Ovary (tissue), 7 donors: ENCODE measurements at regions not wholly inside any gene's neighbourhood (a gene's known extent, or its start where the extent isn't known, plus 50 kb on each side); places are given as distances from the start of the nearest gene placed in this dataset.

ENCODE experiments used
- DNase-seq, 5 donors: peaks; one replicate each; pipeline ENCODE4 v3.0.0-alpha.2; 2019 to 2020
- H3K27ac ChIP-seq, 2 donors: fragments of 200-600 bp; one replicate each; pipeline versions ENCODE4 v1.5.1 to v1.8.0; 2019 to 2022
- H3K27me3 ChIP-seq: fragments of 200-600 bp; one replicate; pipeline ENCODE4 v1.8.0; 2022
- H3K36me3 ChIP-seq: fragments of 200-600 bp; sonication (generic); one replicate; pipeline ENCODE4 v1.5.1; 2019
- H3K4me1 ChIP-seq: one replicate; pipeline ENCODE4 v1.8.1; 2013; ENCODE audit warnings: mild to moderate bottlenecking, moderate library complexity; ENCODE audit not compliant: insufficient read depth
- H3K4me3 ChIP-seq: fragments of 200-600 bp; sonication (generic); one replicate; pipeline ENCODE4 v1.5.1; 2017
- H3K9me3 ChIP-seq, 2 donors: fragments of 200-600 bp in 1 of 2; sonication (generic) in 1 of 2; one replicate each; pipeline versions ENCODE4 v1.5.1 to v1.8.1; 2013 to 2019; ENCODE audit warnings: mild to moderate bottlenecking in 1 of 2, moderate library complexity in 1 of 2
- EP300 ChIP-seq: sonication (generic); formaldehyde crosslinking; IDR thresholded peaks from one replicate; pipeline ENCODE4 v1.6.1; 2017; ENCODE audit warnings: antibody characterized with exemption
- POLR2A ChIP-seq: fragments of 450-650 bp; IDR thresholded peaks from one replicate; pipeline ENCODE4 v1.6.1; 2017; ENCODE audit warnings: antibody characterized with exemption, mild to moderate bottlenecking, moderate library complexity
- WGBS, 3 donors: extraction: QIAGEN DNeasy Blood & Tissue Kit in 1 of 3; methylation state at CpG; one replicate each; pipeline versions ENCODE4 v1.1.5 to v1.1.7; 2013 to 2017; 5-methylcytosine and 5-hydroxymethylcytosine counted together
- intact Hi-C, 4 donors: fragments of 100-400 bp; cut with DNase I; formaldehyde crosslinking; loops; one replicate each; pipeline versions ENCODE4 v1.11.0 to v1.15.1; 2022 to 2023
- TF ChIP-seq, protein P1 (sequence below), 3 donors: fragments of 450-650 bp in 2 of 3; fragments of 200-600 bp in 1 of 3; IDR thresholded peaks; one replicate each; pipeline versions ENCODE4 v1.5.1 to v1.8.0; 2016 to 2022; ENCODE audit warnings: antibody characterized with exemption in 3 of 3, mild to moderate bottlenecking in 1 of 3
- donor health status: DM: no; HTN: no; CAD: no; lungs with moderate emphysema.
- donor health status: DM: no; HTN: no; CAD: no.
- donor health status: Bipolar disorder and iron deficiency.
- donor health status: DM: no; HTN: no; CAD: no.
- donor health status: DM: yes; HTN: yes; CAD: no.

DNA sequence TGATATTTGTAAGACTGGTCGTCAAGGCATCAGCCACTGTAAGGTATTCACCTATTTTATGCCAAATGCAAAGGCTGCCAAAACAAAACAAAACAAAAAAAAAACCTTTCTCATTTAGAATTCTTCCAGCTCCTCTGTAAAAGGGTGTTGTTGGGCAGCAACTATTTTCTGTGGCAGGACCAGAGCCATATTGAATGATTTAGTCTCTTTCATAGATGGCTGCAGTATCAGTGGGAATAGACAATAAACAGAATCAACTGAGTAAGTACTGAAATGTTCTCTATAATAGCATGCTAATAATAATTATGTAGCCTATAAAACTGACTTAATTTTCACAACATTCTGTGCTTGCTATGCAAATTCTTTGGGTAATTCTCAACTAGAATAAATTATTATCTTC lies 389.7 kb upstream of the PABPC4L start:
- no peaks in the 10 kb centered on the region for H3K4me1 ChIP-seq
- H3K4me3 ChIP-seq = no peak overlapping the region
- intact Hi-C loops = no loop called here
- no peak overlapping the region for H3K27ac ChIP-seq
- H3K36me3 ChIP-seq = no peaks in the 10 kb centered on the region
- DNase-seq = no peak
- H3K9me3 ChIP-seq = no peaks in the 10 kb centered on the region
- TF ChIP-seq POLR2A (no peak), EP300 (no peak)
- TF ChIP-seq, protein P1, sequence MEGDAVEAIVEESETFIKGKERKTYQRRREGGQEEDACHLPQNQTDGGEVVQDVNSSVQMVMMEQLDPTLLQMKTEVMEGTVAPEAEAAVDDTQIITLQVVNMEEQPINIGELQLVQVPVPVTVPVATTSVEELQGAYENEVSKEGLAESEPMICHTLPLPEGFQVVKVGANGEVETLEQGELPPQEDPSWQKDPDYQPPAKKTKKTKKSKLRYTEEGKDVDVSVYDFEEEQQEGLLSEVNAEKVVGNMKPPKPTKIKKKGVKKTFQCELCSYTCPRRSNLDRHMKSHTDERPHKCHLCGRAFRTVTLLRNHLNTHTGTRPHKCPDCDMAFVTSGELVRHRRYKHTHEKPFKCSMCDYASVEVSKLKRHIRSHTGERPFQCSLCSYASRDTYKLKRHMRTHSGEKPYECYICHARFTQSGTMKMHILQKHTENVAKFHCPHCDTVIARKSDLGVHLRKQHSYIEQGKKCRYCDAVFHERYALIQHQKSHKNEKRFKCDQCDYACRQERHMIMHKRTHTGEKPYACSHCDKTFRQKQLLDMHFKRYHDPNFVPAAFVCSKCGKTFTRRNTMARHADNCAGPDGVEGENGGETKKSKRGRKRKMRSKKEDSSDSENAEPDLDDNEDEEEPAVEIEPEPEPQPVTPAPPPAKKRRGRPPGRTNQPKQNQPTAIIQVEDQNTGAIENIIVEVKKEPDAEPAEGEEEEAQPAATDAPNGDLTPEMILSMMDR (IDR thresholded peaks at IDR 0.05) = no peak
- no peaks in the 10 kb centered on the region for H3K27me3 ChIP-seq
- 52 to 72% (median 55%) methylated on average over 1 of the region's 1 CpG for WGBS, 3 donors

DNA sequence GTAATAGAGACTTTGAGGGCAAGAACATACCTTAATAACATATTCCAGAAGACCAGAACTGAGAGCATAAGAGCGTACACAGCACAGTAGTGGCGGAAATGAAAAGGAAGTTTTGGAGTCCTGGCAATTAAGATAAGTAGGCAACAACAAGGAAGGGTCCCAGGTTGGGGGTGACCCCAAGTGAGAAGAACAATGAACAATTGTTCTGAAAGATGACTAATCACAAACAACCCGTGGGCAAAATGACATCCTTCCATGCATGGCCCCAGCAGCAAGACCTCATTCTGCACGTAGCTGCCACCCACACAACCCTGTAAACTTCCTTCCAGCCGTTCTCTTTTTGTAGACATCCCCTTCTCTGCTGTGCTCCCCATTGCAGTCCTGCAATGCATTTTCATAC lies 384.4 kb upstream of the PABPC4L start:
- no peak for DNase-seq
- TF ChIP-seq EP300 (no peak), POLR2A (no peak)
- TF ChIP-seq, protein P1 (IDR thresholded peaks at IDR 0.05) = no peak
- no peaks in the 10 kb centered on the region for H3K4me1 ChIP-seq
- no peaks in the 10 kb centered on the region for H3K9me3 ChIP-seq
- intact Hi-C loops = no loop called here
- H3K36me3 ChIP-seq = no peaks in the 10 kb centered on the region
- H3K27me3 ChIP-seq = no peaks in the 10 kb centered on the region
- H3K27ac ChIP-seq = no peak overlapping the region
- 84 to 87% (median 85%) methylated on average over 5 of the region's 5 CpGs for WGBS, 3 donors
- no peak overlapping the region for H3K4me3 ChIP-seq

DNA sequence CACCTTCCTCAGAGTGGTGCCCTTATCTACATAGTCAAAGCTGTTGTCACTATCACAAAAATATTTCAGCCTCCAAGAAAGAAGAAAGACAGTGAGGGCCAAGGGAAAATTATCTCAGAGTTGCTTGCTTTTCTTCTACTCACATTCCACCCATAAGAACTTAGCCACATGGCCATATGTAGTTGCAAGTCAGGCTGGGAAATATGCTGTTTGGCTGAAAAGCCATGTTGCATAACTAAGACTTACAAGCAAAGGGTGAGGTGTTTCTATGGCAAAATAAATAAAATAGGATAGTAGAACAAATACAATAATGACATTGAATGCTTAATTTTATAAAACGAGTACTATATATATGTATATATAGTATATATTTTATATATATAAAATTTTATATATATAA lies 365.9 kb upstream of the PABPC4L start:
- Histone ChIP-seq H3K9me3 (no peaks in the 10 kb centered on the region), H3K4me3 (no peak overlapping the region), H3K36me3 (no peaks in the 10 kb centered on the region), H3K4me1 (no peaks in the 10 kb centered on the region), H3K27me3 (no peaks in the 10 kb centered on the region), H3K27ac (no peak overlapping the region)
- 91 to 95% (median 91%) methylated on average over 1 of the region's 1 CpG for WGBS, 3 donors
- no peak for DNase-seq
- TF ChIP-seq, protein P1 (IDR thresholded peaks at IDR 0.05) = no peak
- TF ChIP-seq EP300 (no peak), POLR2A (no peak)
- intact Hi-C loops = no loop called here

DNA sequence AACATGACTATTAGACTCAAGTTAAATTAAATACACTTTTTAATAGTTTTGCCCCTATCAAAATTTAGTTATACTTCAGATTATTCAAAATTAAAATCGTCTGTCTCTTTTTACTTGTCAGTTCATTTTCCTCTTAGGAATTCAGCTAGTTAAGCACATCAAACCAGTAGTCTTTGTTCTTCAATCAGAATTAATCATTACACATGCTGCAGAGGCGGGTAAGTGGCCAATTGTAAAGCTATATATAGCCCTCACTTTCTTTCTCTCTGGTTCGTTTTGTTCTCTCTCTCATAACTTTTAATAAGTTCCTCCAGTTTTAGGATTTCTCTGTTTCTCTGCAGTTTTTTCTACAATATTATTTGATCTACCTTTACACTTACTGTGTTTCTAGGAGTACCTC lies 359.1 kb upstream of the PABPC4L start:
- WGBS, 3 donors = 56 to 62% (median 62%) methylated on average over 3 of the region's 3 CpGs

More for the DNA sequence above, 359.1 kb upstream of the PABPC4L start:
- Histone ChIP-seq H3K4me3 (no peak overlapping the region), H3K36me3 (no peaks in the 10 kb centered on the region), H3K9me3 (no peaks in the 10 kb centered on the region), H3K4me1 (no peaks in the 10 kb centered on the region), H3K27me3 (peaks cover 3% of the 10 kb centered on the region), H3K27ac (no peak overlapping the region)
- TF ChIP-seq EP300 (no peak), POLR2A (no peak)
- TF ChIP-seq, protein P1 (IDR thresholded peaks at IDR 0.05) = no peak
- no peak for DNase-seq
- intact Hi-C loops = no loop called here
